Liver (tissue), 8 donors: ENCODE measurements at regions not wholly inside any gene's neighbourhood (a gene's known extent, or its start where the extent isn't known, plus 50 kb on each side); places are given as distances from the start of the nearest gene placed in this dataset.

Source experiments
- DNase-seq: peaks from one replicate; pipeline ENCODE4 v3.0.0-alpha.2; 2017; ENCODE audit warnings: low spot score
- H3K27ac ChIP-seq, 2 donors: one replicate each; pipeline ENCODE4 v1.7.0; 2013; ENCODE audit warnings: inconsistent platforms in 2 of 2, low read length in 2 of 2, control low read depth in 1 of 2, low read depth in 1 of 2, mild to moderate bottlenecking in 1 of 2
- H3K27me3 ChIP-seq, 4 donors: one replicate each; pipeline versions ENCODE4 v1.6.1 to v1.7.0; 2013; ENCODE audit warnings: low read length in 3 of 4, inconsistent platforms in 1 of 4, mild to moderate bottlenecking in 1 of 4, moderate library complexity in 1 of 4; ENCODE audit not compliant: control insufficient read depth in 4 of 4, insufficient read depth in 4 of 4
- H3K36me3 ChIP-seq, 4 donors: one replicate each; pipeline versions ENCODE4 v1.6.1 to v1.7.0; 2013; ENCODE audit warnings: low read length in 3 of 4, mild to moderate bottlenecking in 3 of 4, low read depth in 1 of 4, moderate library complexity in 1 of 4; ENCODE audit not compliant: control insufficient read depth in 4 of 4, insufficient read depth in 3 of 4
- H3K4me1 ChIP-seq, 4 donors: one replicate each; pipeline versions ENCODE4 v1.6.1 to v1.7.0; 2013; ENCODE audit warnings: low read length in 3 of 4, mild to moderate bottlenecking in 3 of 4, moderate library complexity in 1 of 4; ENCODE audit not compliant: control insufficient read depth in 4 of 4, insufficient read depth in 4 of 4
- H3K4me3 ChIP-seq, 3 donors: one replicate each; pipeline versions ENCODE4 v1.6.1 to v1.7.0; 2013; ENCODE audit warnings: low read length in 3 of 3, control low read depth in 1 of 3, low read depth in 1 of 3, mild to moderate bottlenecking in 1 of 3
- H3K9ac ChIP-seq, 2 donors: one replicate each; pipeline ENCODE4 v1.7.0; 2013; ENCODE audit warnings: low read length in 2 of 2, mild to moderate bottlenecking in 2 of 2, moderate library complexity in 2 of 2, control low read depth in 1 of 2, low read depth in 1 of 2
- H3K9me3 ChIP-seq, 4 donors: one replicate each; pipeline versions ENCODE4 v1.6.1 to v1.7.0; 2013; ENCODE audit warnings: low read length in 3 of 4; ENCODE audit not compliant: control insufficient read depth in 4 of 4
- CTCF ChIP-seq: fragments of 150-350 bp; IDR thresholded peaks from 2 replicates; pipeline ENCODE4 v1.5.1; 2017; ENCODE audit warnings: improper control_type of control experiment, low read depth, low read length; ENCODE audit not compliant: missing input control
- EGR1 ChIP-seq, 2 donors: IDR thresholded peaks; 2 replicates each; pipeline ENCODE4 v1.6.1; 2016 to 2018; ENCODE audit warnings: antibody characterized with exemption in 2 of 2, low read depth in 2 of 2
- FOXA1 ChIP-seq: IDR thresholded peaks from 2 replicates; pipeline ENCODE4 v1.6.1; 2016; ENCODE audit warnings: antibody characterized with exemption
- FOXA2 ChIP-seq: IDR thresholded peaks from 2 replicates; pipeline ENCODE4 v1.6.1; 2016; ENCODE audit warnings: antibody characterized with exemption
- GABPA ChIP-seq, 2 donors: IDR thresholded peaks in 1 of 2; conservative IDR thresholded peaks in 1 of 2; 2 replicates each; pipeline ENCODE4 v1.6.1; 2016; ENCODE audit warnings: antibody characterized with exemption in 2 of 2, mild to moderate bottlenecking in 1 of 2, moderate library complexity in 1 of 2
- HNF4A ChIP-seq, 2 donors: conservative IDR thresholded peaks; 2 replicates each; pipeline ENCODE4 v1.6.1; 2016; ENCODE audit warnings: antibody characterized with exemption in 2 of 2, mild to moderate bottlenecking in 2 of 2
- HNF4G ChIP-seq: IDR thresholded peaks from 2 replicates; pipeline ENCODE4 v1.6.1; 2016; ENCODE audit warnings: antibody characterized with exemption
- JUND ChIP-seq, 2 donors: IDR thresholded peaks; 2 replicates each; pipeline ENCODE4 v1.6.1; 2016; ENCODE audit warnings: antibody characterized with exemption in 2 of 2
- NR2F2 ChIP-seq: IDR thresholded peaks from 2 replicates; pipeline ENCODE4 v1.6.1; 2016; ENCODE audit warnings: antibody characterized with exemption
- REST ChIP-seq: IDR thresholded peaks from 2 replicates; pipeline ENCODE4 v1.6.1; 2016; ENCODE audit warnings: antibody characterized with exemption, mild to moderate bottlenecking
- RXRA ChIP-seq, 2 donors: IDR thresholded peaks; 2 replicates each; pipeline ENCODE4 v1.6.1; 2017 to 2018; ENCODE audit warnings: antibody characterized with exemption in 2 of 2, mild to moderate bottlenecking in 1 of 2
- SP1 ChIP-seq: IDR thresholded peaks from 2 replicates; pipeline ENCODE4 v1.6.1; 2018; ENCODE audit warnings: antibody characterized with exemption, mild to moderate bottlenecking
- TAF1 ChIP-seq: conservative IDR thresholded peaks from 2 replicates; pipeline ENCODE4 v1.6.1; 2016; ENCODE audit warnings: antibody characterized with exemption, mild to moderate bottlenecking
- YY1 ChIP-seq: IDR thresholded peaks from 2 replicates; pipeline ENCODE4 v1.6.1; 2016; ENCODE audit warnings: antibody characterized with exemption, mild to moderate bottlenecking
- WGBS: extraction: QIAGEN DNeasy Blood & Tissue Kit; methylation state at CpG from one replicate; pipeline ENCODE4 v1.1.7; 2013; 5-methylcytosine and 5-hydroxymethylcytosine counted together
- TF ChIP-seq, protein P1 (sequence below): IDR thresholded peaks from 2 replicates; pipeline ENCODE4 v1.6.1; 2016; ENCODE audit warnings: antibody characterized with exemption
- TF ChIP-seq, protein P2 (sequence below): IDR thresholded peaks from 2 replicates; pipeline ENCODE4 v1.6.1; 2016; ENCODE audit warnings: antibody characterized with exemption
- donor health status: healthy.
- donor health status: healthy.
- donor health status: healthy.
- donor health status: healthy.
- donor health status: healthy.

DNA sequence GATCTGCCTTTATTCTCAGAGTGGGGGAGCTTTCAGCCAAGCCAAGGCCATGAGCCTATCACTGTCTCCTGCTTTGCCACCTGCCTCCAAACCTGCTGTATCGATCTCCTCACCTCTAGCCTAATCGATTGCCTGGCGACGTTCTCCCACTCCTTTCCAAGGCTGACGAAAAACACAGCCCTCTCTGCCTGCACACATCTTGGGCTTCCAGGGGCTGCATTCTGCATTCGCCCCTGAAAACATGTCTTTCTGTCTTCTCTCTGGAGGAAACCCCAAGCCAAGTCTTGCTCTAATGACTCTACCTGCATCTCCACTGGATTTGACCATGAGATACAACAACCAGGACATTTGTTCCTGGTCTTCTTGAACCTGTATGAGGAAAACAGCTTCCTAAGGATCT, 540.7 kb downstream of the BCL11B start:
- Histone ChIP-seq H3K9ac (no peak overlapping the region), H3K27me3 (no peaks in the 10 kb centered on the region), H3K9me3 (peaks cover 0 to 1% (median 0%) of the 10 kb centered on the region in 4 donors), H3K4me3 (no peak overlapping the region), H3K36me3 (no peaks in the 10 kb centered on the region), H3K27ac (no peak overlapping the region), H3K4me1 (no peaks in the 10 kb centered on the region)
- no peak for DNase-seq
- TF ChIP-seq, protein P1, sequence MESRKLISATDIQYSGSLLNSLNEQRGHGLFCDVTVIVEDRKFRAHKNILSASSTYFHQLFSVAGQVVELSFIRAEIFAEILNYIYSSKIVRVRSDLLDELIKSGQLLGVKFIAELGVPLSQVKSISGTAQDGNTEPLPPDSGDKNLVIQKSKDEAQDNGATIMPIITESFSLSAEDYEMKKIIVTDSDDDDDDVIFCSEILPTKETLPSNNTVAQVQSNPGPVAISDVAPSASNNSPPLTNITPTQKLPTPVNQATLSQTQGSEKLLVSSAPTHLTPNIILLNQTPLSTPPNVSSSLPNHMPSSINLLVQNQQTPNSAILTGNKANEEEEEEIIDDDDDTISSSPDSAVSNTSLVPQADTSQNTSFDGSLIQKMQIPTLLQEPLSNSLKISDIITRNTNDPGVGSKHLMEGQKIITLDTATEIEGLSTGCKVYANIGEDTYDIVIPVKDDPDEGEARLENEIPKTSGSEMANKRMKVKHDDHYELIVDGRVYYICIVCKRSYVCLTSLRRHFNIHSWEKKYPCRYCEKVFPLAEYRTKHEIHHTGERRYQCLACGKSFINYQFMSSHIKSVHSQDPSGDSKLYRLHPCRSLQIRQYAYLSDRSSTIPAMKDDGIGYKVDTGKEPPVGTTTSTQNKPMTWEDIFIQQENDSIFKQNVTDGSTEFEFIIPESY: no peak
- TF ChIP-seq REST (no peak), TAF1 (no peak), YY1 (no peak), JUND (IDR thresholded peaks at IDR 0.05) (no peak), HNF4G (no peak), RXRA (IDR thresholded peaks at IDR 0.05) (no peak), CTCF (no peak), NR2F2 (no peak), GABPA (IDR thresholded peaks at IDR 0.05 in 1 of 2, conservative IDR thresholded peaks at IDR 0.05 in 1 of 2) (no peak), EGR1 (IDR thresholded peaks at IDR 0.05; ENCODE audit: low read depth in 2 of 2) (no peak), SP1 (no peak), FOXA2 (no peak), HNF4A (conservative IDR thresholded peaks at IDR 0.05) (no peak)
- TF ChIP-seq, protein P2, sequence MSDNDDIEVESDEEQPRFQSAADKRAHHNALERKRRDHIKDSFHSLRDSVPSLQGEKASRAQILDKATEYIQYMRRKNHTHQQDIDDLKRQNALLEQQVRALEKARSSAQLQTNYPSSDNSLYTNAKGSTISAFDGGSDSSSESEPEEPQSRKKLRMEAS: no peak
- WGBS: 85% methylated on average over 6 of the region's 6 CpGs

DNA sequence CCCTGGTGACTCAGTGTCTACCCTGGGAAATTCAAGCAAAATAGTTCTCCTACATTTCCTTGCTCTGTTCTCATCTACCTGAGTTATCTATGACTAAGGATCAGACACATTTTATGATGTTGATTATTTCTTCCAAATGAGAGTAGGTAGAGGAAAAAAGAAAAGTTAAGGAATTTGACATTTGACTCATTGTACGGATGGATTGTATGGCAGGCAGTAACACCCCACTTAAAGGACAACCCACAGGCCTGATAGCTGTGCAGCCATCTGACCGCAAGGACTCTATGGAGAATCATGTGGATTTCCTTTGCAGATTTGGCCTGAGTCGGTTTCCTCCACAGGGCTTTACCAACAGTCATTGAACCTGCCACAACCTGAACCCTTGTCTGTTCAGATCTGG, 540.3 kb downstream of the BCL11B start:
- Histone ChIP-seq H3K36me3 (no peaks in the 10 kb centered on the region), H3K4me3 (no peak overlapping the region), H3K9me3 (peaks cover 0 to 1% (median 0%) of the 10 kb centered on the region in 4 donors), H3K27me3 (no peaks in the 10 kb centered on the region), H3K4me1 (no peaks in the 10 kb centered on the region), H3K27ac (no peak overlapping the region), H3K9ac (no peak overlapping the region)
- DNase-seq: no peak
- WGBS: 82% methylated on average over 3 of the region's 3 CpGs
- TF ChIP-seq REST (no peak), GABPA (IDR thresholded peaks at IDR 0.05 in 1 of 2, conservative IDR thresholded peaks at IDR 0.05 in 1 of 2) (no peak), HNF4G (no peak), CTCF (no peak), FOXA1 (no peak)
- TF ChIP-seq, protein P1: no peak
